ENCODE measurements at regions not wholly inside any gene's neighbourhood (a gene's known extent, or its start where the extent isn't known, plus 50 kb on each side); places are given as distances from the start of the nearest gene placed in this dataset.

DNA sequence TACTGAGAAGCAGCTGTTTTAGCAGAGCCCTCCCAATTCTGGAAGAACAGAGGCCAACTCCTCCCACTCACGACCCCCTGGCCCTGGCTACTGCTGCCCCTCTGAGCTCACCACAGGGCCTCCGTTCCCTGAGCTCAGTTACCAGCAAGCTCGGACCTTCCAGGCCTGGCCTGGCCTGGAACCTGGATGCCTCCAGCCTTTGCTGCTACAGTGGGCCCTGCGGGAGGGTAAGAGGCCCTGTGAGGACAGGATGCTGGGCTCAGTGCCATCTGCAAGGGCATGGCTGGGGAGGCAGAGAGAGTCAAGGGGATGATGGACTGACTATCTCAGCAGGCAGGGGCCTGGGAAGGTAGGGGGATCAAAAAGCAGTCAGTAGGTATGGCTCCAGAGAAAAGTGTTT lies 209.9 kb upstream of the NCAM1 start:
- Histone ChIP-seq H3K27me3 (ENCODE audit: control insufficient read depth, insufficient read depth, low read length) (no peaks in the 10 kb centered on the region), H3K36me3 (ENCODE audit: control insufficient read depth, insufficient read depth, low read length) (no peaks in the 10 kb centered on the region), H3K9me3 (ENCODE audit: control insufficient read depth, insufficient read depth, low read length) (no peaks in the 10 kb centered on the region), H3K4me3 (ENCODE audit: low read length) (no peak overlapping the region), H3K4me1 (ENCODE audit: control insufficient read depth, insufficient read depth, low read length) (0 out of 2 replicates have a peak, but pooled peaks cover 2% of the 10 kb centered on the region), H3K27ac (ENCODE audit: low read length) (no peak overlapping the region)
- no peak for DNase-seq (ENCODE audit: low read depth, low spot score)
- WGBS (ENCODE audit: insufficient coverage, insufficient read length): no CpG with 5 or more reads among the region's 4 CpGs

- no peak overlapping the region for H3K27ac ChIP-seq (ENCODE audit: low read length)
- no CpG with 5 or more reads among the region's 2 CpGs for WGBS (ENCODE audit: insufficient coverage, insufficient read length)
- no peaks in the 10 kb centered on the region for H3K27me3 ChIP-seq (ENCODE audit: control insufficient read depth, insufficient read depth, low read length)
- 0 out of 2 replicates have a peak, but pooled peaks cover 2% of the 10 kb centered on the region for H3K4me1 ChIP-seq (ENCODE audit: control insufficient read depth, insufficient read depth, low read length)
- no peaks in the 10 kb centered on the region for H3K36me3 ChIP-seq (ENCODE audit: control insufficient read depth, insufficient read depth, low read length)
- DNase-seq (ENCODE audit: low read depth, low spot score): no peak
- no peak overlapping the region for H3K4me3 ChIP-seq (ENCODE audit: low read length)
- no peaks in the 10 kb centered on the region for H3K9me3 ChIP-seq (ENCODE audit: control insufficient read depth, insufficient read depth, low read length)
Observed at GRCh38 chr11:112751772-112752171, 209.4 kb upstream of the NCAM1 start.

GRCh38 chr11:112752563-112752962 lies 208.7 kb upstream of the NCAM1 start:
- Histone ChIP-seq H3K9me3 (ENCODE audit: control insufficient read depth, insufficient read depth, low read length) (no peaks in the 10 kb centered on the region), H3K27me3 (ENCODE audit: control insufficient read depth, insufficient read depth, low read length) (no peaks in the 10 kb centered on the region), H3K27ac (ENCODE audit: low read length) (no peak overlapping the region), H3K36me3 (ENCODE audit: control insufficient read depth, insufficient read depth, low read length) (no peaks in the 10 kb centered on the region), H3K4me3 (ENCODE audit: low read length) (no peak overlapping the region), H3K4me1 (ENCODE audit: control insufficient read depth, insufficient read depth, low read length) (0 out of 2 replicates have a peak, but pooled peaks cover 2% of the 10 kb centered on the region)
- no peak for DNase-seq (ENCODE audit: low read depth, low spot score)
- WGBS (ENCODE audit: insufficient coverage, insufficient read length): no CpG with 5 or more reads among the region's 4 CpGs

- WGBS (ENCODE audit: insufficient coverage, insufficient read length): no CpG with 5 or more reads among the region's 2 CpGs
- Histone ChIP-seq H3K4me3 (ENCODE audit: low read length) (no peak overlapping the region), H3K27me3 (ENCODE audit: control insufficient read depth, insufficient read depth, low read length) (no peaks in the 10 kb centered on the region), H3K4me1 (ENCODE audit: control insufficient read depth, insufficient read depth, low read length) (0 out of 2 replicates have a peak, but pooled peaks cover 2% of the 10 kb centered on the region), H3K27ac (ENCODE audit: low read length) (no peak overlapping the region), H3K9me3 (ENCODE audit: control insufficient read depth, insufficient read depth, low read length) (no peaks in the 10 kb centered on the region), H3K36me3 (ENCODE audit: control insufficient read depth, insufficient read depth, low read length) (no peaks in the 10 kb centered on the region)
- DNase-seq (ENCODE audit: low read depth, low spot score): no peak
Observed at GRCh38 chr11:112753706-112754105, 207.5 kb upstream of the NCAM1 start.

- 0 out of 2 replicates have a peak, but pooled peaks cover 2% of the 10 kb centered on the region for H3K4me1 ChIP-seq (ENCODE audit: control insufficient read depth, insufficient read depth, low read length)
- no CpG with 5 or more reads among the region's 2 CpGs for WGBS (ENCODE audit: insufficient coverage, insufficient read length)
Observed at GRCh38 chr11:112759418-112759817, 201.8 kb upstream of the NCAM1 start.

DNA sequence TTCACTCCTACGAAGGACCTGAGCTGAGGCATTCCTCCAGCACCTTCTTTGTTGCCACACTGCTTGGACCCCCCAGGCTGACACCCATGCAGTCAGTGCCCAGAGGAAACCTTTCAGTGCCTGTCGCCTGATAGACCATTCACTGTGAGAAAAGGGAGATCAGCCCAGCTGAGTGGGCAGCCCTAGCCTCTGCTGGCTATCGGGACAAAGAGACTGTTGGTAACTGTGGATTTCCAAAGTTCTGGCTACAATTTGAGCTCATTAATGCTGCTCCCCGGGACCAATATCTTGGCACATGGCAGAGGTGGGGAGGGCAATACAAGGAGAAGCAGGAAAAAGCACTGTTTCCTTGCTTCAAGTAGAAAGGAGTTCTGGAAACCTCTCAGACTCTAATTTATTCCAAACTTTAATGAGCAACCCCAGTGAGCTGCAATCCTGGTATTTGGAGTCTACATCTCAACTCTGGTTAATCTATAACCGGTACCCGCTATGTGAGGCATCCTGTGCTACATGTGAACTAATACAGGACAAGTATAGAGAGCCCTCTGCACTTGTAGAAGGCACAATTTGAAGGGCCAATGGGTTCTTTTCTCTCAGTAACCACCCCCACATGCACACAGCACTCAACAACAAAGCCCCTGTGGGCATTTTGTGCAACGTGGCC lies 200.7 kb upstream of the NCAM1 start:
- no peak overlapping the region for H3K4me3 ChIP-seq (ENCODE audit: low read length)
- no peaks in the 10 kb centered on the region for H3K27me3 ChIP-seq (ENCODE audit: control insufficient read depth, insufficient read depth, low read length)
- no peak overlapping the region for H3K27ac ChIP-seq (ENCODE audit: low read length)
- H3K36me3 ChIP-seq (ENCODE audit: control insufficient read depth, insufficient read depth, low read length): no peaks in the 10 kb centered on the region
- no CpG with 5 or more reads among the region's 7 CpGs for WGBS (ENCODE audit: insufficient coverage, insufficient read length)
- 0 out of 2 replicates have a peak, but pooled peaks cover 2% of the 10 kb centered on the region for H3K4me1 ChIP-seq (ENCODE audit: control insufficient read depth, insufficient read depth, low read length)
- no peaks in the 10 kb centered on the region for H3K9me3 ChIP-seq (ENCODE audit: control insufficient read depth, insufficient read depth, low read length)
- DNase-seq (ENCODE audit: low read depth, low spot score): no peak

More at GRCh38 chr11:112759418-112759817, 201.8 kb upstream of the NCAM1 start:
- Histone ChIP-seq H3K27ac (ENCODE audit: low read length) (no peak overlapping the region), H3K4me3 (ENCODE audit: low read length) (no peak overlapping the region), H3K27me3 (ENCODE audit: control insufficient read depth, insufficient read depth, low read length) (no peaks in the 10 kb centered on the region), H3K36me3 (ENCODE audit: control insufficient read depth, insufficient read depth, low read length) (no peaks in the 10 kb centered on the region), H3K9me3 (ENCODE audit: control insufficient read depth, insufficient read depth, low read length) (no peaks in the 10 kb centered on the region)
- DNase-seq (ENCODE audit: low read depth, low spot score): no peak

DNA sequence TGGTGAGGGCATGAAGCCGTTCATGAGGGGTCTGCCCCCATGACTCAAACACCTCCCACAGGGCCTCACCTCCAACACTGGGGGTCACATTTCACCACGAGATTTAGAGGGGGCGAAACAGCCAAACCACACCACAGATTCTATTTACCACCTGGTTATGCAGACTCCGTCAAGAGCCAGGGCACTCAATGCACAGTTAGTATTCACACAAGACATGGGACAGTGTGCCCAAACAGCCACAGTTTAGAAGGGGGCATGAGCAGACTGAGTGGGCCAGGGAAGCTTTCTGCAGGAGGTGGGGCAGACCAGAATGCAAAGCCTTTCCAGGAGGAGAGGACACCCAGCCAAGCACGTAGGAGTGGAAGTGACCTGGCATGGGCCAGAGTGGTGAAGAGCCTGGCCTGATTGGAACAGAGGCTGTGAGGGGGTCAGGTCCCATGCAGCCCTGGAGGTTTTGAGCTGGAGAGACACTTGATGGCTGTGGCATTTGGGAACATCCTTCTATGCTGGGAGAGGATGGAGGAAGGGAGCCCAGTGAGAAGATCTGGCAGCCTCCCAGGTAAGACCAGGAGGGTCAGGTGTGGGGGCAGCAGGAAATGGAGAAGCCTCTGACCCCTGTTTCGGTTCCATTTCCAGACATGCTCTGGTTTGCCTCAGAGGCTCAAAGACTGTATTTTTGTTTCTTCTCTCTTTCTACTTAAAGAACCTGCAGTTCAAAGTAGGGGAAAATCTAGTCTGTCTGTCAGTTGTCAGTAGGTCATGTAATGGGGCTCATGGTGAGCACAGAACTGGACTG lies 199.1 kb upstream of the NCAM1 start:
- no peak overlapping the region for H3K4me3 ChIP-seq (ENCODE audit: low read length)
- H3K9me3 ChIP-seq (ENCODE audit: control insufficient read depth, insufficient read depth, low read length): no peaks in the 10 kb centered on the region
- H3K27me3 ChIP-seq (ENCODE audit: control insufficient read depth, insufficient read depth, low read length): no peaks in the 10 kb centered on the region
- 0 out of 2 replicates have a peak, but pooled peaks cover 2% of the 10 kb centered on the region for H3K4me1 ChIP-seq (ENCODE audit: control insufficient read depth, insufficient read depth, low read length)
- WGBS (ENCODE audit: insufficient coverage, insufficient read length): no CpG with 5 or more reads among the region's 6 CpGs
- no peaks in the 10 kb centered on the region for H3K36me3 ChIP-seq (ENCODE audit: control insufficient read depth, insufficient read depth, low read length)
- no peak for DNase-seq (ENCODE audit: low read depth, low spot score)
- no peak overlapping the region for H3K27ac ChIP-seq (ENCODE audit: low read length)

- no peaks in the 10 kb centered on the region for H3K27me3 ChIP-seq (ENCODE audit: control insufficient read depth, insufficient read depth, low read length)
- H3K4me3 ChIP-seq (ENCODE audit: low read length): no peak overlapping the region
- 0 out of 2 replicates have a peak, but pooled peaks cover 2% of the 10 kb centered on the region for H3K4me1 ChIP-seq (ENCODE audit: control insufficient read depth, insufficient read depth, low read length)
- H3K9me3 ChIP-seq (ENCODE audit: control insufficient read depth, insufficient read depth, low read length): no peaks in the 10 kb centered on the region
- H3K27ac ChIP-seq (ENCODE audit: low read length): no peak overlapping the region
- WGBS (ENCODE audit: insufficient coverage, insufficient read length): no CpG with 5 or more reads among the region's 4 CpGs
- DNase-seq (ENCODE audit: low read depth, low spot score): no peak
- no peaks in the 10 kb centered on the region for H3K36me3 ChIP-seq (ENCODE audit: control insufficient read depth, insufficient read depth, low read length)
Observed at GRCh38 chr11:112762707-112763090, 198.5 kb upstream of the NCAM1 start.

DNA sequence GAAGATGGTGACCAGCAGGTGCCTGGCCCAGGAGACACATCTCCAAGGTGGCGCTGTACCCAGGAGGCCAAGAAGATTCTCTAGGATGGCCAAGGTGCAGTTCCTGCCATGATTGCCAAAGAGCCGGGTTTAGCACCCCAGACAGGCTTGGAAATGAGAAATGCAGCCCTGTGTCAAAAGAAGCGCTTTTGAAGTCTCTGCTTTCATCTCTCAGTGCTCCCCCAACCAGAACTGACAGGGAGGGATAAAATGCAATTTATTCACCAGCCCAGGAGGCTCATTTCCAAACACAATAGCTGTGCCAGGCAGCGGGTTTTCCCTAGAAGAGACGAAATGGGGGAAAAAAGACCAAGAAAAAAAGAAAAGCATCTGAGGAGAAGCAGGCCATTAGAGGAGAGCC lies 195.9 kb upstream of the NCAM1 start:
- Histone ChIP-seq H3K4me1 (ENCODE audit: control insufficient read depth, insufficient read depth, low read length) (peaks cover 2% of the 10 kb centered on the region; the same call in 1 of the 2 replicates), H3K4me3 (ENCODE audit: low read length) (no peak overlapping the region), H3K9me3 (ENCODE audit: control insufficient read depth, insufficient read depth, low read length) (no peaks in the 10 kb centered on the region), H3K27me3 (ENCODE audit: control insufficient read depth, insufficient read depth, low read length) (no peaks in the 10 kb centered on the region), H3K36me3 (ENCODE audit: control insufficient read depth, insufficient read depth, low read length) (no peaks in the 10 kb centered on the region), H3K27ac (ENCODE audit: low read length) (no peak overlapping the region)
- DNase-seq (ENCODE audit: low read depth, low spot score): no peak
- no CpG with 5 or more reads among the region's 5 CpGs for WGBS (ENCODE audit: insufficient coverage, insufficient read length)

DNA sequence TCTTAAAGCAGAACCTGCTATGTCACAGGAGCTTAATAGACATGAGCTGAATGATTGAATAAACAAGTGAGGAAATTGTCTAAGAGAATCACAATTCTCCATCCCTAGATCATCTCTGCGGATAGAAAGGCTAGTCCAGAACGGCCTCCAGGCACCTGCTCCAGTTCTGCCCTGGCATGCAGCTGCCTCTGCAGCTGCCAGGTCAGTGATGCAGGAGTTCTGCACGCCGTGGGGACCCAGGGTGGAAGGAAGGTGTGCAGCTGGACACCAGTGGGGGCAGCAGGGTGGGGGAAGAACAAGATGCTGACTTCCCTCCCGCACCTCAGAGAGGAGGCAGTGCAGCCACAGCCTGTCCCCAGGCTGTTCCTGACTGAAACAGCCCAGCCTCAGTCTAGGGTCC lies 192.1 kb upstream of the NCAM1 start:
- Histone ChIP-seq H3K36me3 (ENCODE audit: control insufficient read depth, insufficient read depth, low read length) (no peaks in the 10 kb centered on the region; the same call in 1 of the 2 replicates), H3K27me3 (ENCODE audit: control insufficient read depth, insufficient read depth, low read length) (no peaks in the 10 kb centered on the region), H3K9me3 (ENCODE audit: control insufficient read depth, insufficient read depth, low read length) (no peaks in the 10 kb centered on the region), H3K4me1 (ENCODE audit: control insufficient read depth, insufficient read depth, low read length) (no peaks in the 10 kb centered on the region; the same call in 1 of the 2 replicates), H3K27ac (ENCODE audit: low read length) (no peak overlapping the region), H3K4me3 (ENCODE audit: low read length) (no peak overlapping the region)
- no peak for DNase-seq (ENCODE audit: low read depth, low spot score)
- no CpG with 5 or more reads among the region's 5 CpGs for WGBS (ENCODE audit: insufficient coverage, insufficient read length)

Data from iPS DF 6.9 (cell line).